Activated CD8-positive, alpha-beta memory T cell treated with anti-CD3 and anti-CD28 coated beads, Interleukin-2, amount 50 U/mL, for 48 hours (primary cell): ENCODE measurements at regions not wholly inside any gene's neighbourhood (a gene's known extent, or its start where the extent isn't known, plus 50 kb on each side); places are given as distances from the start of the nearest gene placed in this dataset.

Experiments
- DNase-seq: peaks from one replicate; pipeline ENCODE4 v3.0.0-alpha.2; 2020

GRCh38 chr11:116553482-116553881 lies 219.3 kb downstream of the BUD13 start:
- DNase-seq = no peak

GRCh38 chr11:116551576-116551975 lies 221.2 kb downstream of the BUD13 start:
- no peak for DNase-seq

GRCh38 chr11:116548256-116548655 lies 224.5 kb downstream of the BUD13 start:
- no peak for DNase-seq

- no peak for DNase-seq
Observed at GRCh38 chr11:116547571-116547970, 225.2 kb downstream of the BUD13 start.

- DNase-seq = no peak
Observed at GRCh38 chr11:116545912-116546311, 226.9 kb downstream of the BUD13 start.

GRCh38 chr11:116544721-116545120 lies 228.1 kb downstream of the BUD13 start:
- no peak for DNase-seq

GRCh38 chr11:116543911-116544475 lies 228.8 kb downstream of the BUD13 start:
- no peak for DNase-seq

GRCh38 chr11:116543099-116543498 lies 229.7 kb downstream of the BUD13 start:
- no peak for DNase-seq

- no peak for DNase-seq
Observed at GRCh38 chr11:116542406-116542805, 230.4 kb downstream of the BUD13 start.

- DNase-seq = no peak
Observed at GRCh38 chr11:116541460-116541859, 231.3 kb downstream of the BUD13 start.

GRCh38 chr11:116540645-116541304 lies 232.0 kb downstream of the BUD13 start:
- no peak for DNase-seq

GRCh38 chr11:116539836-116540418 lies 232.9 kb downstream of the BUD13 start:
- no peak for DNase-seq

GRCh38 chr11:116539211-116539610 lies 233.6 kb downstream of the BUD13 start:
- DNase-seq = no peak

- no peak for DNase-seq
Observed at GRCh38 chr11:116538677-116539076, 234.1 kb downstream of the BUD13 start.

- no peak for DNase-seq
Observed at GRCh38 chr11:116537709-116538108, 235.1 kb downstream of the BUD13 start.

GRCh38 chr11:116537121-116537520 lies 235.7 kb downstream of the BUD13 start:
- no peak for DNase-seq

- no peak for DNase-seq
Observed at GRCh38 chr11:116536416-116536815, 236.4 kb downstream of the BUD13 start.

- DNase-seq = no peak
Observed at GRCh38 chr11:116535994-116536393, 236.8 kb downstream of the BUD13 start.

GRCh38 chr11:116535120-116535519 lies 237.7 kb downstream of the BUD13 start:
- DNase-seq = no peak

- DNase-seq = no peak
Observed at GRCh38 chr11:116534270-116534975, 238.4 kb downstream of the BUD13 start.

GRCh38 chr11:116533186-116533825 lies 239.5 kb downstream of the BUD13 start:
- no peak for DNase-seq

GRCh38 chr11:116532066-116532465 lies 240.7 kb downstream of the BUD13 start:
- no peak for DNase-seq

GRCh38 chr11:116530705-116531104 lies 242.1 kb downstream of the BUD13 start:
- DNase-seq = no peak
